Mesendoderm (in vitro differentiated cells): ENCODE measurements at regions not wholly inside any gene's neighbourhood (a gene's known extent, or its start where the extent isn't known, plus 50 kb on each side); places are given as distances from the start of the nearest gene placed in this dataset.

Source experiments
- DNase-seq: peaks from one replicate; pipeline ENCODE4 v3.0.0; 2013
- H2AK5ac ChIP-seq: 2 replicates; pipeline ENCODE4 v1.6.1; 2013; ENCODE audit warnings: low read length, inconsistent platforms
- H2BK120ac ChIP-seq: 2 replicates; pipeline ENCODE4 v1.6.1; 2013; ENCODE audit warnings: low read depth, mild to moderate bottlenecking, low read length, moderate library complexity, mixed read lengths
- H2BK15ac ChIP-seq: replicated peaks from 2 replicates; pipeline ENCODE4 v1.6.1; 2013; ENCODE audit warnings: low read depth, mild to moderate bottlenecking, moderate library complexity
- H2BK5ac ChIP-seq: 2 replicates; pipeline ENCODE4 v1.6.1; 2013; ENCODE audit warnings: low read length, inconsistent platforms
- H3K18ac ChIP-seq: 2 replicates; pipeline ENCODE4 v1.6.1; 2013; ENCODE audit warnings: mild to moderate bottlenecking, low read length, mixed read lengths
- H3K23ac ChIP-seq: one replicate; pipeline ENCODE4 v1.6.1; 2013; ENCODE audit warnings: low read length
- H3K27ac ChIP-seq: 2 replicates; pipeline ENCODE4 v1.5.1; 2013; ENCODE audit warnings: low read depth, mild to moderate bottlenecking, inconsistent platforms, low read length, moderate library complexity
- H3K27me3 ChIP-seq: 2 replicates; pipeline ENCODE4 v1.6.1; 2013; ENCODE audit warnings: low read length, control low read depth, mild to moderate bottlenecking, inconsistent platforms; ENCODE audit not compliant: insufficient read depth, poor library complexity
- H3K36me3 ChIP-seq: 2 replicates; pipeline ENCODE4 v1.6.1; 2013; ENCODE audit warnings: low read length, inconsistent platforms; ENCODE audit not compliant: control insufficient read depth, insufficient read depth
- H3K4ac ChIP-seq: one replicate; pipeline ENCODE4 v1.6.1; 2013; ENCODE audit warnings: low read depth, mild to moderate bottlenecking, low read length, moderate library complexity
- H3K4me1 ChIP-seq: 2 replicates; pipeline ENCODE4 v1.6.1; 2013; ENCODE audit warnings: low read depth, low read length, inconsistent platforms; ENCODE audit not compliant: control insufficient read depth
- H3K4me2 ChIP-seq: 2 replicates; pipeline ENCODE4 v1.6.1; 2013; ENCODE audit warnings: low read length
- H3K4me3 ChIP-seq: 2 replicates; pipeline ENCODE4 v1.5.1; 2013; ENCODE audit warnings: mild to moderate bottlenecking, low read length
- H3K56ac ChIP-seq: one replicate; pipeline ENCODE4 v1.6.1; 2013; ENCODE audit warnings: low read length
- H3K79me1 ChIP-seq: 2 replicates; pipeline ENCODE4 v1.6.1; 2013; ENCODE audit warnings: low read length, inconsistent platforms
- H3K79me2 ChIP-seq: 2 replicates; pipeline ENCODE4 v1.6.1; 2013; ENCODE audit warnings: mild to moderate bottlenecking, low read length; ENCODE audit not compliant: control insufficient read depth, insufficient read depth
- H3K9ac ChIP-seq: 2 replicates; pipeline ENCODE4 v1.6.1; 2013; ENCODE audit warnings: low read length, inconsistent platforms
- H4K5ac ChIP-seq: one replicate; pipeline ENCODE4 v1.6.1; 2013; ENCODE audit warnings: low read length
- H4K8ac ChIP-seq: one replicate; pipeline ENCODE4 v1.6.1; 2013; ENCODE audit warnings: low read depth, mild to moderate bottlenecking, control low read depth, low read length, moderate library complexity
- WGBS: extraction: QIAGEN DNeasy Blood & Tissue Kit; methylation state at CpG from one replicate; pipeline ENCODE4 v1.1.7; 2013; ENCODE audit warnings: low lambda C conversion rate, missing lambda C conversion rate; ENCODE audit not compliant: insufficient coverage; ENCODE audit errors: extremely low coverage; 5-methylcytosine and 5-hydroxymethylcytosine counted together

- no peak overlapping the region for H3K4me2 ChIP-seq
- H4K8ac ChIP-seq: no peak overlapping the region
- no peak for DNase-seq
- no peak overlapping the region for H4K5ac ChIP-seq
- no CpG with 5 or more reads among the region's 11 CpGs for WGBS
- H3K79me1 ChIP-seq: no peaks in the 10 kb centered on the region
- no peaks in the 10 kb centered on the region for H3K36me3 ChIP-seq
- H2BK120ac ChIP-seq: no peak overlapping the region
- no peak overlapping the region for H3K27ac ChIP-seq
- no peaks in the 10 kb centered on the region for H3K79me2 ChIP-seq
- no peak overlapping the region for H2BK5ac ChIP-seq
- H3K23ac ChIP-seq: no peak overlapping the region
- no peak overlapping the region for H3K4me3 ChIP-seq
- H2BK15ac ChIP-seq: no peak overlapping the region
- H2AK5ac ChIP-seq: no peak overlapping the region
- H3K9ac ChIP-seq: no peak overlapping the region
- no peaks in the 10 kb centered on the region for H3K27me3 ChIP-seq
- H3K18ac ChIP-seq: no peak overlapping the region
- H3K4ac ChIP-seq: no peak overlapping the region
- H3K56ac ChIP-seq: no peak overlapping the region
- no peaks in the 10 kb centered on the region for H3K4me1 ChIP-seq
Observed at GRCh38 chr12:130087222-130087621, 75.0 kb upstream of the FZD10 start.

- H3K4ac ChIP-seq: no peak overlapping the region
- no peak overlapping the region for H4K8ac ChIP-seq
- no peak for DNase-seq
- H2BK5ac ChIP-seq: no peak overlapping the region
- no peak overlapping the region for H4K5ac ChIP-seq
- no peak overlapping the region for H2AK5ac ChIP-seq
- no peaks in the 10 kb centered on the region for H3K36me3 ChIP-seq
- H3K18ac ChIP-seq: no peak overlapping the region
- no peak overlapping the region for H2BK15ac ChIP-seq
- no peak overlapping the region for H3K4me3 ChIP-seq
- no peaks in the 10 kb centered on the region for H3K27me3 ChIP-seq
- WGBS: no CpG with 5 or more reads among the region's 11 CpGs
- H3K4me2 ChIP-seq: no peak overlapping the region
- H2BK120ac ChIP-seq: no peak overlapping the region
- H3K79me2 ChIP-seq: no peaks in the 10 kb centered on the region
- no peak overlapping the region for H3K56ac ChIP-seq
- H3K27ac ChIP-seq: no peak overlapping the region
- no peak overlapping the region for H3K9ac ChIP-seq
- no peaks in the 10 kb centered on the region for H3K79me1 ChIP-seq
- H3K4me1 ChIP-seq: no peaks in the 10 kb centered on the region
- no peak overlapping the region for H3K23ac ChIP-seq
Observed at GRCh38 chr12:130088504-130088903, 73.8 kb upstream of the FZD10 start.

- DNase-seq: no peak
- H4K8ac ChIP-seq: no peak overlapping the region
- H3K18ac ChIP-seq: no peak overlapping the region
- H2BK15ac ChIP-seq: no peak overlapping the region
- H3K27me3 ChIP-seq: no peaks in the 10 kb centered on the region
- no peak overlapping the region for H3K9ac ChIP-seq
- no peak overlapping the region for H3K27ac ChIP-seq
- H2AK5ac ChIP-seq: no peak overlapping the region
- no peaks in the 10 kb centered on the region for H3K79me1 ChIP-seq
- H2BK120ac ChIP-seq: no peak overlapping the region
- no peaks in the 10 kb centered on the region for H3K79me2 ChIP-seq
- H4K5ac ChIP-seq: no peak overlapping the region
- WGBS: no CpG with 5 or more reads among the region's 2 CpGs
- no peaks in the 10 kb centered on the region for H3K4me1 ChIP-seq
- no peak overlapping the region for H3K4me2 ChIP-seq
- H2BK5ac ChIP-seq: no peak overlapping the region
- no peak overlapping the region for H3K4me3 ChIP-seq
- no peak overlapping the region for H3K56ac ChIP-seq
- H3K23ac ChIP-seq: no peak overlapping the region
- H3K36me3 ChIP-seq: no peaks in the 10 kb centered on the region
- no peak overlapping the region for H3K4ac ChIP-seq
Observed at GRCh38 chr12:130090542-130090941, 71.7 kb upstream of the FZD10 start.

GRCh38 chr12:130093380-130093779 is 68.9 kb upstream of the FZD10 start:
- Histone ChIP-seq H3K27me3 (no peaks in the 10 kb centered on the region), H3K36me3 (no peaks in the 10 kb centered on the region), H4K5ac (no peak overlapping the region), H3K4me1 (peaks cover 3% of the 10 kb centered on the region), H3K9ac (no peak overlapping the region), H3K4me2 (no peak overlapping the region), H2BK5ac (no peak overlapping the region), H4K8ac (no peak overlapping the region), H2BK15ac (no peak overlapping the region), H3K4me3 (no peak overlapping the region), H3K4ac (no peak overlapping the region), H2BK120ac (no peak overlapping the region), H3K27ac (no peak overlapping the region), H3K79me1 (no peaks in the 10 kb centered on the region), H2AK5ac (no peak overlapping the region), H3K18ac (no peak overlapping the region), H3K23ac (no peak overlapping the region), H3K56ac (no peak overlapping the region), H3K79me2 (no peaks in the 10 kb centered on the region)
- no CpG with 5 or more reads among the region's 8 CpGs for WGBS
- no peak for DNase-seq

- Histone ChIP-seq H3K23ac (no peak overlapping the region), H2BK120ac (no peak overlapping the region), H4K8ac (no peak overlapping the region), H2BK5ac (no peak overlapping the region), H3K79me2 (no peaks in the 10 kb centered on the region), H3K27me3 (no peaks in the 10 kb centered on the region), H3K4me2 (no peak overlapping the region), H2AK5ac (no peak overlapping the region), H3K79me1 (no peaks in the 10 kb centered on the region), H4K5ac (no peak overlapping the region), H3K18ac (no peak overlapping the region), H3K36me3 (no peaks in the 10 kb centered on the region), H3K4me3 (no peak overlapping the region), H3K27ac (no peak overlapping the region), H3K4ac (no peak overlapping the region), H3K56ac (no peak overlapping the region), H3K4me1 (peaks cover 3% of the 10 kb centered on the region), H2BK15ac (no peak overlapping the region), H3K9ac (no peak overlapping the region)
- no peak for DNase-seq
- WGBS: no CpG with 5 or more reads among the region's 8 CpGs
Observed at GRCh38 chr12:130097342-130097741, 64.9 kb upstream of the FZD10 start.

- WGBS: no CpG with 5 or more reads among the region's 8 CpGs
- Histone ChIP-seq H3K4me3 (no peak overlapping the region), H3K36me3 (no peaks in the 10 kb centered on the region), H3K23ac (no peak overlapping the region), H4K8ac (no peak overlapping the region), H3K18ac (no peak overlapping the region), H3K9ac (no peak overlapping the region), H3K79me2 (no peaks in the 10 kb centered on the region), H3K27me3 (no peaks in the 10 kb centered on the region), H2BK15ac (no peak overlapping the region), H2BK120ac (no peak overlapping the region), H3K4me2 (no peak overlapping the region), H2BK5ac (no peak overlapping the region), H3K79me1 (no peaks in the 10 kb centered on the region), H4K5ac (no peak overlapping the region), H3K4me1 (peaks cover 3% of the 10 kb centered on the region), H2AK5ac (no peak overlapping the region), H3K56ac (no peak overlapping the region), H3K27ac (no peak overlapping the region), H3K4ac (no peak overlapping the region)
- DNase-seq: peak; percentile 75
Observed at GRCh38 chr12:130097798-130098255, 64.4 kb upstream of the FZD10 start.
